DMS53 treated with DMSO at 0.1 percent for 48 hours (cell line): ENCODE measurements at regions not wholly inside any gene's neighbourhood (a gene's known extent, or its start where the extent isn't known, plus 50 kb on each side); places are given as distances from the start of the nearest gene placed in this dataset.

Source experiments
- DNase-seq: peaks from one replicate; lab custom pipeline; 2025; ENCODE audit not compliant: unreplicated experiment; lab: John Stamatoyannopoulos, UW

DNA sequence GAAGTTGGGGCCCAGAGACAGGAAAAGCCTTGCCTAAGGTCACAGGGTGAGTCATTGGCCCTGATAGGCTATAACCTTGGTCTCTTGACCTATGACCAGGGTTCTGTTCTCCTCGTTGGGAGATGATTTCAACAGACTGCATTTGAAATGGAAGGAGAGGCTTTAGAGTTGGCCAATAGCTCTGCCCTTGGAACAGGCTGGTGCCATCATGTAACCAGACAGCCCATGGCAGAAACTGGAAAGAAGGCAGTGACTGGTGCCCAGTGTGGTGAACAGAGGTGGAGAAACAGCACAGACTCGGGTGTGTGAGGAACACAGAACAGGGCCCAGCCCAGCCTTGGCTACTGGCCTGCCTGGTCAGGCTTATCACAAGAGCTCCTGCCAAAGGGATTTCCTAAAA, 109.8 kb upstream of the SLC25A48 start:
- DNase-seq = no peak

DNA sequence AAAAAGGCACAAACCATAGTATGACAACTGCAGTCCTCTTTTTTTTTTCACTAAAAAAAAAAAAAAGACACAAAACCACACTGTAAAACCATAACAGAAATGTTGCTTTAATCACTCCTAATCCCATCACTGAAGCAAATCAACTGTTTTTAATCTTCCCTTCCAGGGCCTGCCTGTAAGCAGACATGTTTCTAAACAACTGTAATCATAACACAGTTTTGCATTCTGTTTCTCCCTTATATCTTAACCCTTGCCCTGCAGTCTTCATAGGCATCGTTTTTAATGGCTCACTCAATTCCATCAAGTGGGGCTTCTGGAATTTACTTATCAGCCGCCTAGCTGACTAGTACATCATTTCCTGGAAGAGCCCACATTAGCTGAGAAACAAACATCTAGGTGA, 111.0 kb upstream of the SLC25A48 start:
- no peak for DNase-seq

DNA sequence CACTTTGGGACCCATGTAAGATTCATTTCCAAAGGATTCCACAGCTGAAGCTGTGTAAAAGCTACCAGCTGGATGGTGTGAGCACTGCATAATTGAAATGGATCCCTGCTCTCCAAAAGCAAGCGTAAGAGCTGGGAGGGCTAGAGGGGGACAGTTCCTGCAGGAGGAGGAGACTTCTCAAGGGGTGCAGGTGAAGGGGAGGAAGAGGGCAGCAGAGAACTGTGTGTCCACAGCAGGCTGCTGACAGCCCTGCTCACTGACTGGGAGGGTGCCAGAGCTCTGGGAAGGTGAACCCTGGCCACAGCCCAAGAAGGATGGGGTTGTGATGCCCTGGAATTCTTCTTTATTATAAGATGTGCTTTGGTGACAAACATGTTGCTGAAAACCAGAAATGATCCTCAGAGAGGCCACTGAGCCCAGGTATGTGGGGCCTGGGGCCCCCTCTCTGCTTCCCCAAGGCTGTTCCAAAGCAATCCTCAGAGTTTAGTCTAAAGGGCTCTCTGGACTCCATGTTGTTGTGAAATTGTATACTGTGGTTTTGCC, 112.8 kb upstream of the SLC25A48 start:
- no peak for DNase-seq

- no peak for DNase-seq
Observed at GRCh38 chr5:135720191-135720590, 114.3 kb upstream of the SLC25A48 start.

DNA sequence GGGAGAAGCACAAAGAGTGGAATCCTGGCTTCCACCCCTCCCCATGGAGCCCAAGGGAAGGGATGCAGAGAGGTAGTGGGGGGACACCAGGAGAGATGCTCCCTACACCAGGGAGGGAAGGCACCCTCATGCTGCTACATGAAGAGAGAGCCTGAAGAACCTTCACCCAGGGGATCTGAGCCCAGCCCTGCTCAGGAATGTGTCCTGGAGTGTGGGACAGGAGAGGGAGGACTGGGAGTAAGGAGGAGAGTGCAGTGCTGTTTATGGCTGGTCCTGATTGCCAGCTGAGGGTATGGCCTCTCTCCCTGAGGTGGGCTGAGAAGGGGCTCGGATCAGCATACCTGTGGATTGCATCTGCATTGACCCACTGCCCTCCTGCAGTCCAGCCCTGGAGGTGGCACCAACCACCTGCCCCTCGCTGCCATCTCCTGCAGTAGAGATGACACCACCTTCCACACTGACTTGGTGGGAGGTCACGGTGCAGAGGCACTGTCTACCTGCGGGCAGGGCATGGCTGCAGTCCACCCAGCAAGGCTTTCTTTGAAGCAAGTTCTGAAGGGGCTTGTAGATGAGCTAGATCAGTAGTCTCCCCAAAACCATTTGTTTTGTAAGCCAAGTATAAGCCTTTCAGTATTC, 114.9 kb upstream of the SLC25A48 start:
- DNase-seq = no peak

GRCh38 chr5:135718651-135719050, 115.8 kb upstream of the SLC25A48 start:
- DNase-seq = no peak

DNA sequence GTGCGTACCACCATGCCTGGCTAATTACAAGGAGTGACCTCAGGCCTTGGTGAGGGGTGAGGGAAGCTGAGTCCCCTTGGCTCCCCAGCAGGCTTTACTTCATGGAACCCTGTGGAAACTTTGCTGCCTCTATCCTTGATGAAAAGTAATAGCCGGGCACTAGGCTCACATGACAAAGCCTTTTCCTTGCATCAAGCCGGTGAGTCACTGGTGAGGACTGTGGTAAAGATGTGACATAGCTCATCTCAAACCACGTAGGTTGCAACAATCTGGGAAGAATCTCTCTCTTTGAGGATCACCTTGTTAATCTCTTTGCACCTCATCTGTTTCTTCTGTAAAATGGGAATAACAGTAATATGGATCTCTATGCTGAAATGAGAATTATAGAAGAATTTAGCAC, 116.3 kb upstream of the SLC25A48 start:
- no peak for DNase-seq

DNA sequence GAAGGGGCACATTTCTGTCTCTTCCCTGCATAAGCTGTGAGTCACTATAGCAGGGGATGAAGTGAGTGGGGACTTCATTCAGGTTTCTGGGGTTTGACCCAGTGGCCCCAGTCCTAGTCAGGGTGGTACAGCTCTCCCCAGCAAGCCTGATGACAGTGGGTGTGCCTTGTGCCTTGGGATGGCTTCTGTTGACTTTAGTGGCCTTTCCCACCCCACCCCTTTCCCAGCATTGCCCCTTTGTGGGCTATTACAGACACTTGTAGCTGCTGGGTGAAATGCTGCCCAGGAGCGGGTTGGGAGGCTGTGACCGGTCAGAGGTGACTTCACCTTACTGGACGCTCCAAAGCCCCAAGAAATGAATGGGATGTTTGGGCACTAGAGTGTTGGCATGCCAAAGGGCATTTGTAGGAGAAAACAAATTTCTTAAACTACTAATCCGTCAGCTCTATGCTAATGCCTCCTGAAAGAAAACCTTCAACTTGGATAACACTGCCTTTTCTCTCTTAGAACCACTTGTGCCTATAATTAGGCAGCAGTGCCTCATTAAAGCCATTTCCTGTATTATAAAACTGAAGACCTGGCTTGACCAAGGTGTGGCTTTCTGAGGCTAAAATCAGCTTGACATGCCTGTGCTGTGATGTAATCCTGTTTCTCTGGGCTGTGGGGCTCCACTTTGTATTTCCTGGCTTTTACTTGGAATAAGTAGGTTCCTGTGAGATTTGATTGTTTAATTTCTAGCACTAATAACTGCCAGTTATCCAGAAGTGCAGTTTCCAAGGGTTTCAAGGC, 119.0 kb upstream of the SLC25A48 start:
- DNase-seq = no peak

DNA sequence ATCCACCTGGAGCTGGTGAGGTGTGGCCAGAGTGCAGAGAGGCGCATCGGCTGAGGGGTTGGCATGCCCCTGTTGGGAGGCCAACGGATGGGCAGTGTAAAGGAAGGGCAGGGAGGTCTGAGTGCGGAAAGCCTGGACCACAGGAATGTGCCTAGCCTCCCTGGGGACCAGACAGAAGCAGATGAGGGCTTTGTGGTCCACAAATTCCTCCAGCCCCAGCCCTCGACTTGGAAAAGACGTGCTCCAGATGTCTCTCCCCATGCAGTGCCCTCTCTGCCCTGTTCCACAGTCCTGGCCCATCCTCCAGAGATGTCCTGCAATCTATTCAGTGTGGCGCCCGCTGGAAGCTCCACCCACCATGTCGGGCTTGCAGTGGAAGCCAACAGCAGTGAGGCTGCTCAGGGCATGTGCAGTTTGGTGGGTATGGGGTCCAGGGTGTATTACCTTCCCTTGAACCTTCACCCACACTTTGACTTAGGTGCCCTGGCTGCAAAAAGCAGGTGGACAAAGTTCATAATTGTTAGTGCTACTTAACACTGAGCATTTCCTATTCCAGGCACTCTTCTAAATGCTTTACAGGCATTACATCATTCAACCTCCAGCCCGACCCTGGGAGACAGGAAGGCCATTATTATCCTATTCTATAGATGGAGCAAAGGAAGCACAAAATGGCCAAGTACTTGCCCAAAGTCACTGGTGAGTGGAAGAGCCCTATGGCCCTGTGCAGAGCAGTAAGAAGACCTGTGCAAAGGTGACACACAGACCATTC, 120.2 kb upstream of the SLC25A48 start:
- no peak for DNase-seq

DNA sequence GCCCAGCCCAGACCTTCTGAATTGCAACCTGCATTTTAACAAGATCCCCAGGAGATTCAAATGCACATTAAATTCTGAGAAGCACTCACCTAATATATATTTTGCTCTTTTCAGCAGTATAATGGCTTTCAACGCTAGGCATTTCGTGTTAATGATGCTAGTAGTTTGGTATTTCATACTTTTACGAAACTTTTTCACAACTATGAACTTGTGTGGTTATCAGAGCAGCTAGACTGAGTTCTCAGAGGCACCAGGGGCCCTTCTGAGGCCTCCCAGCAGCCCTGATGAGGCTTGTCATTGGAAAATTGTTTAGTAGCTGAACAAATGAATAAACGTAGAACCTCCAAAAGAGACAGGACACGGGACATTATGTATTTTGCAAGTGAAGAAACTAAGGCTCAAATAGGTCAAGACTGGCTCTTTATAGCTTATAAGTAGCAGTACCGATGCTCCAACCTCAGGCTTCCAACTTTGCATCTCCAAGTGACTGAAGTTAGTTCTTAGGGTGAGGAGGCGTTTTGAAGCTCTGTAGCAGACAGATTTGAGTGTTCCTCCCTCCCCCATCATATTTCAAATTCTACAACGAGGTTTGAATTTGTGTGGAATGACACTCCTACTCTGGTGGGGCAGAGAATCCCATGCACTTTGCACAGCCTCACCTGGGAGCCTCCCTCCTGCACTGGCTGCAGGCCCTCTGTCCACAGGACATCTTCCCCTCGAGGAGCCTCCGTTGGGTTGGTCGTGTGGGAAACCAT, 121.1 kb upstream of the SLC25A48 start:
- no peak for DNase-seq

GRCh38 chr5:135711911-135712310, 122.6 kb upstream of the SLC25A48 start:
- no peak for DNase-seq

GRCh38 chr5:135710045-135710675, 124.3 kb upstream of the SLC25A48 start:
- no peak for DNase-seq

GRCh38 chr5:135709208-135709575, 125.3 kb upstream of the SLC25A48 start:
- DNase-seq = no peak

- DNase-seq = no peak
Observed at GRCh38 chr5:135708481-135709207, 125.8 kb upstream of the SLC25A48 start.

- DNase-seq = no peak
Observed at GRCh38 chr5:135707302-135707701, 127.2 kb upstream of the SLC25A48 start.

GRCh38 chr5:135706893-135707292, 127.6 kb upstream of the SLC25A48 start:
- no peak for DNase-seq

DNA sequence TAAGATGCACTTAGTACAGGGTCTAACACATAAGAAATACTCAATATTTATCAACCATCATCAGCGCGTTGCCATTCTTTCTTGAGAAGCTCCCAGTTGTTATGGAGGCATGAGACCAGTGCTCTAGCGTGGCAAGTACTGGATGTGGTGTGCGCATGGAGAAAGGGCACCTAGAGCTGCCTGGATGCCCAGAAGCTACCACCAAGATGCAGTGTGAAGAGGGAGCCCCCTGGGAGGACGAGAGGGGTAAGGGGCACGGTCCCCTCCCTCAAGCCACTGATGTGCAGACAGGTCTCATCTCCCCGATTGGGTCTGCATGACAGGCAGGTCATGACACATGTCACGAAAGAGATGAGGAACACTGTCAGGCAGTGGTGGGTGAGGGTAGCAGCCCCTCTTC, 127.7 kb upstream of the CXCL14 start:
- no peak for DNase-seq

DNA sequence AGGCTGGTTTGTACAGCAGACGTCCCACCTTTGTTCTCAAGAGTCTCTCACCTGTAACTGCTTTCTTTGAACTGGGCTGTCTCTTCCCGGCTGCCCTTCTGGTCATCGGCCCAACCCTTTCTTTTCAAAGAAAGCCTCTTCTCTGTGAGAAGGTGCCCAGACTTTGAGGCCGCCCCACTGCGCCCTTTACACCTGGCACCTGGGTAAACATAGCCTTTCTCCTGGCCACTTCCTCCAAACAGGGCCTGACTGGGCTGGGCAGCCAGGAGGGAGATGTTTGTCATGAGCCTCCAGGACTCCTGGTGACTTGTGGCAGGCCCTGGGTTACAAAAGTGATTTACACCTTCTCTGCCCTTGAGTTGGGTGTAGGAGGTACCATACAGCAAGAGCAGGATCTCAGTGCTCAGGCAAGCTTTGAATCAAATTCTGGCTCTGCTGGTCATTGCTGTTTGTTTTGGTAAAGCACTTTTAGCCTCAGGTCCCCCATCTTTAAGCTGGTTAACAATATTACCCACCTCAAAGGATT, 127.2 kb upstream of the CXCL14 start:
- peak; percentile 56 for DNase-seq

DNA sequence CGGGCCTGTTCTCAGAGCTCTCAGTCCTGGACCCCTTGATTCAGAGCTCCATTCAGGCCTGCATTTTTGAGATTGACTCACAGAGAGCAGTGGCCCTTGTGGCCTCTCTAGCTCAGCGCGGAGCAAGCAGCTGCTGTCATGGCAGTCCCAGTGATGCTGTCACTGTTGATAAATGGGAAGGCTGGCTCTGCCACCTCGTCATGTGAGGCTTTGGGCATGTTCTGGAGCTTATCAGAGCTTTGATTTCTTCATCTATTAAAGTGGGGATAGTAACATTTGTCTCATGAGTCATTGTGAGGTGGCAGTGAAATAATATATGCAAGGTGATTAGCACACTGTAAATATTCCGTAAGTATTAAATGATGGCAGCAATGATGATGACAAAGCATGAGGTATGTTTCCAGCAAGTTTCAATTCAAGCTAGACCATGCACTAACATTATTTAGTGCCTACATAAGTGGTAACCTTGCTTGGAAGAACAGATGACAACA, 126.4 kb upstream of the CXCL14 start:
- DNase-seq = no peak

GRCh38 chr5:135704616-135705015, 125.8 kb upstream of the CXCL14 start:
- no peak for DNase-seq
